ENCODE measurements at regions not wholly inside any gene's neighbourhood (a gene's known extent, or its start where the extent isn't known, plus 50 kb on each side); places are given as distances from the start of the nearest gene placed in this dataset.

DNA sequence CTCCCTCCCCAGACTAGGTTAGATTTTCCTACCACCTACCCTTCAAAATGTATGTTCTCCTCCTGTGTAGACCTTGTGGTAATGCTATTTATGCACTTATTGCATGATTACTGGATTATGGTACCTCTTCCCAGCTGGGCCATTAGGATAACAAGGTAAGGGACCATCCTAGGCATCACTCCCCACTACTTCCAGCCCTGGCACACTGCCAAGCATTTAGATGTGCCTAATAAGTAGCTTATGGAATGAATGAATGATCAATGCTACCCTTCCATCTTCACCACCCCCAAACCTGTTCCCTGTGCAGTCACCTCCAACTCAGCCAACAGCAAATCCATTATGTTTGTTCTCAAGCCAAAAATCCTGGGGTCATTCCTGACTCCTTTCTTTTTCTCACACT is 93.4 kb downstream of the C1QL2 start:
- Histone ChIP-seq H3K9me3 (ENCODE audit: low read depth) (no peaks in the 10 kb centered on the region), H3K4me2 (no peak overlapping the region), H3K27me3 (no peaks in the 10 kb centered on the region), H4K20me1 (ENCODE audit: insufficient read depth, poor library complexity, severe bottlenecking) (no peaks in the 10 kb centered on the region), H3K4me1 (ENCODE audit: insufficient read depth) (no peaks in the 10 kb centered on the region), H2AFZ (no peak overlapping the region), H3K27ac (no peak overlapping the region), H3K4me3 (no peak overlapping the region), H3K36me3 (replicated peaks; ENCODE audit: insufficient read depth, low read depth) (no peaks in the 10 kb centered on the region), H3K9me2 (replicated peaks; ENCODE audit: insufficient read depth) (no peaks in the 10 kb centered on the region), H3K79me2 (no peaks in the 10 kb centered on the region)
- TF ChIP-seq, protein P1, sequence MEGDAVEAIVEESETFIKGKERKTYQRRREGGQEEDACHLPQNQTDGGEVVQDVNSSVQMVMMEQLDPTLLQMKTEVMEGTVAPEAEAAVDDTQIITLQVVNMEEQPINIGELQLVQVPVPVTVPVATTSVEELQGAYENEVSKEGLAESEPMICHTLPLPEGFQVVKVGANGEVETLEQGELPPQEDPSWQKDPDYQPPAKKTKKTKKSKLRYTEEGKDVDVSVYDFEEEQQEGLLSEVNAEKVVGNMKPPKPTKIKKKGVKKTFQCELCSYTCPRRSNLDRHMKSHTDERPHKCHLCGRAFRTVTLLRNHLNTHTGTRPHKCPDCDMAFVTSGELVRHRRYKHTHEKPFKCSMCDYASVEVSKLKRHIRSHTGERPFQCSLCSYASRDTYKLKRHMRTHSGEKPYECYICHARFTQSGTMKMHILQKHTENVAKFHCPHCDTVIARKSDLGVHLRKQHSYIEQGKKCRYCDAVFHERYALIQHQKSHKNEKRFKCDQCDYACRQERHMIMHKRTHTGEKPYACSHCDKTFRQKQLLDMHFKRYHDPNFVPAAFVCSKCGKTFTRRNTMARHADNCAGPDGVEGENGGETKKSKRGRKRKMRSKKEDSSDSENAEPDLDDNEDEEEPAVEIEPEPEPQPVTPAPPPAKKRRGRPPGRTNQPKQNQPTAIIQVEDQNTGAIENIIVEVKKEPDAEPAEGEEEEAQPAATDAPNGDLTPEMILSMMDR (IDR thresholded peaks at IDR 0.05; ENCODE audit: poor library complexity), result no peak
- TF ChIP-seq EZH2 (IDR thresholded peaks at IDR 0.05; ENCODE audit: borderline replicate concordance) (no peak), EZH2phosphoT487 (IDR thresholded peaks at IDR 0.05; ENCODE audit: low read depth, severe bottlenecking, unreplicated experiment) (no peak)
- no peak for DNase-seq (ENCODE audit: low spot score)

DNA sequence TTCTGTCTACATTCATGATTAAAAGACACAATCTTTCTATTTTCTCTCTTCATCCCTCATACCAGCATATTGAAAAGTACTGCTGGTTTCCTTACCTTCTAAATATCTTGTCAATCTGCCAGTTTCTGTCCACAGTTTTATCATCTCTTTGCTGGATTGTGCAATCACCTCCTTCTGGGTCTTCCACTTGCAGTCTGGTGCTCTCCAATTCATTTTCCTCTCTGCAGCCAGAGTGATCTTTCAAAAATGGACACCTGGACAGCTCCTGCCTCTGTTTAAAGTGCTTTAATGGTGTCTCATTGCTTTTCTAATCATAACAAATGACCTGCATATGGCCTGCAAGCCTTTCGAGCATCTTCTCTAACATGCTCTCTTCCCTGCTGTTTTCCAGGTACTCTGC is 94.0 kb downstream of the C1QL2 start:
- WGBS (ENCODE audit: low lambda C conversion rate, missing lambda C conversion rate), result 95% methylated on average over 1 of the region's 1 CpG
- Histone ChIP-seq H4K20me1 (ENCODE audit: insufficient read depth, poor library complexity, severe bottlenecking) (no peaks in the 10 kb centered on the region), H3K9me2 (replicated peaks; ENCODE audit: insufficient read depth) (no peaks in the 10 kb centered on the region), H3K9me3 (ENCODE audit: low read depth) (no peaks in the 10 kb centered on the region), H3K27ac (no peak overlapping the region), H3K4me2 (no peak overlapping the region), H3K4me3 (no peak overlapping the region), H3K27me3 (no peaks in the 10 kb centered on the region), H2AFZ (no peak overlapping the region), H3K79me2 (no peaks in the 10 kb centered on the region), H3K36me3 (replicated peaks; ENCODE audit: insufficient read depth, low read depth) (no peaks in the 10 kb centered on the region), H3K4me1 (ENCODE audit: insufficient read depth) (no peaks in the 10 kb centered on the region)
- no peak for DNase-seq (ENCODE audit: low spot score)
- TF ChIP-seq EZH2phosphoT487 (IDR thresholded peaks at IDR 0.05; ENCODE audit: low read depth, severe bottlenecking, unreplicated experiment), result no peak
- TF ChIP-seq, protein P1 (IDR thresholded peaks at IDR 0.05; ENCODE audit: poor library complexity), result no peak
- TF ChIP-seq EZH2 (IDR thresholded peaks at IDR 0.05; ENCODE audit: borderline replicate concordance), result no peak

DNA sequence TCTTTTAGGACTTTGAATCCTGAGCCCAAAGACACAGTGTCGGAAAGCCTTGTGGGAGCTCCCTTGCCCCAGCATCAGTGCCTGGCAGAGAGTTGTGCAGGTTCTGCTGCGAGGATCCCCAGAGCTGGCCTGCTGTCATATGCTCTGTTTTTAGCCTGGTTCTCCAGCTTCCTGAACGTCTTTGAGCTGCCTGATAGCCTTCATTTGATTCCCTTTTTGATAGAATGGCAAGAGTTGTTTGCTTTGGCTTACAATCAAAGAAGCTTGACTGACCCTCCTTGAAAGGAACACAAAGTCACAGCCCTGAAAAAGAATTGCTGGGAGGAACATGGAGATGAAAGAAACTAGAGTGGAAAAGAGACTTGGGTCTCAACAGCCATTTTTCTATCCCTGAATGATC is 95.4 kb downstream of the C1QL2 start:
- Histone ChIP-seq H3K4me2 (no peak overlapping the region), H3K79me2 (no peaks in the 10 kb centered on the region), H2AFZ (no peak overlapping the region), H3K27me3 (no peaks in the 10 kb centered on the region), H3K27ac (no peak overlapping the region), H3K4me3 (no peak overlapping the region), H3K9me3 (ENCODE audit: low read depth) (no peaks in the 10 kb centered on the region), H3K9me2 (replicated peaks; ENCODE audit: insufficient read depth) (no peaks in the 10 kb centered on the region), H3K36me3 (replicated peaks; ENCODE audit: insufficient read depth, low read depth) (no peaks in the 10 kb centered on the region), H3K4me1 (ENCODE audit: insufficient read depth) (no peaks in the 10 kb centered on the region), H4K20me1 (ENCODE audit: insufficient read depth, poor library complexity, severe bottlenecking) (no peaks in the 10 kb centered on the region)
- DNase-seq (ENCODE audit: low spot score), result no peak
- WGBS (ENCODE audit: low lambda C conversion rate, missing lambda C conversion rate), result 67% methylated on average over 3 of the region's 3 CpGs
- TF ChIP-seq EZH2 (IDR thresholded peaks at IDR 0.05; ENCODE audit: borderline replicate concordance), result no peak
- TF ChIP-seq EZH2phosphoT487 (IDR thresholded peaks at IDR 0.05; ENCODE audit: low read depth, severe bottlenecking, unreplicated experiment), result no peak
- TF ChIP-seq, protein P1 (IDR thresholded peaks at IDR 0.05; ENCODE audit: poor library complexity), result no peak

DNA sequence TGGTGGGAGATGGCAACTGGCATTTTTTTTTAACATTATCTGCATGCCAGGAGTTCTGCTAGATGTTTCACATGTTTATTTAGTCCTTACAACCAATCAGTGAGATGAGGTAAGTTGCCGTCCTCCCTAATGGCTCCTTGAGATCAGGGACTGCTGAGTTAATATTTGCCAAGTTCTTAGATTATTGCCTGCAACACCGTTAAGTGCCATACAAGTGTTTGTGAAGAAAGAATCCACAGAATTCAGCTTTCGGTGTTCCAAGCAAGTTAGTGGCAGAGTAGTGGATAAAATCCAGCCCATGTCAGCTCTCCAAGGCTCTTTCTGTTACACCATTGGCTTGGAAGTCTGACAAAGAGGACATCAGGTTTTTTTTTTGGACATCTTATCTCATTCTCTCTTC is 95.9 kb downstream of the C1QL2 start:
- H3K36me3 ChIP-seq (replicated peaks; ENCODE audit: insufficient read depth, low read depth), result no peaks in the 10 kb centered on the region
- H3K27me3 ChIP-seq, result no peaks in the 10 kb centered on the region
- peak; percentile 25 for DNase-seq (ENCODE audit: low spot score)
- no peaks in the 10 kb centered on the region for H3K9me3 ChIP-seq (ENCODE audit: low read depth)
- WGBS (ENCODE audit: low lambda C conversion rate, missing lambda C conversion rate), result 49% methylated on average over 3 of the region's 3 CpGs
- H4K20me1 ChIP-seq (ENCODE audit: insufficient read depth, poor library complexity, severe bottlenecking), result no peaks in the 10 kb centered on the region
- peak overlapping the region; percentile 24 for H3K4me2 ChIP-seq
- H3K27ac ChIP-seq, result no peak overlapping the region
- H3K9me2 ChIP-seq (replicated peaks; ENCODE audit: insufficient read depth), result no peaks in the 10 kb centered on the region
- no peak overlapping the region for H3K4me3 ChIP-seq
- H2AFZ ChIP-seq, result no peak overlapping the region
- no peaks in the 10 kb centered on the region for H3K4me1 ChIP-seq (ENCODE audit: insufficient read depth)
- H3K79me2 ChIP-seq, result no peaks in the 10 kb centered on the region
- TF ChIP-seq EZH2phosphoT487 (IDR thresholded peaks at IDR 0.05; ENCODE audit: low read depth, severe bottlenecking, unreplicated experiment) (no peak), EZH2 (IDR thresholded peaks at IDR 0.05; ENCODE audit: borderline replicate concordance) (no peak)
- TF ChIP-seq, protein P1 (IDR thresholded peaks at IDR 0.05; ENCODE audit: poor library complexity), result no peak
